ENCODE measurements at regions not wholly inside any gene's neighbourhood (a gene's known extent, or its start where the extent isn't known, plus 50 kb on each side); places are given as distances from the start of the nearest gene placed in this dataset.

DNA sequence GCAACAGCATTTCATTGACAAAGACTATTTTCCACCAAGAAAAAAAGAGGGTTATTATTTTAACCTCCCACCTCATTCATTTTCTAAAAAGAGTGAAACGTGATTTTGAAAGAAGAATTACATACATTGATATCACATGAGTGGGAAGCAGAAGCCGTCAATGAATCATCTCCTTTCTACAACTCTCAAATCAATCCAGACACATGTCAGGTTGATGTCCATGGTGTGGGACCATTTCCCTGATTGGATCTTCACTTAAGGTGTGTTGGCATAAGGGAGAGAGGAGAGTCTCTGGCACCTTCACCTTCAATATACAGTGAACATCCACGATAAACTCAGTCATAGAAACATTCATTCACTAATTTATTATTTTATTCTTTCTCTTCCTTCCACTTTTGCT lies 1095.1 kb downstream of the BCL11B start:
- DNase-seq (ENCODE audit: low spot score in 2 of 2) (no peak), ATAC-seq (ENCODE audit: low read depth) (no peak)
- H3K27ac Mint-ChIP-seq = no peak overlapping the region
- H3K27me3 Mint-ChIP-seq = no peaks in the 10 kb centered on the region
- H3K4me1 Mint-ChIP-seq = no peaks in the 10 kb centered on the region
- no peaks in the 10 kb centered on the region for H3K36me3 Mint-ChIP-seq
- H3K4me3 Mint-ChIP-seq = no peak overlapping the region
- H3K9me3 Mint-ChIP-seq = peaks cover 6% of the 10 kb centered on the region

DNA sequence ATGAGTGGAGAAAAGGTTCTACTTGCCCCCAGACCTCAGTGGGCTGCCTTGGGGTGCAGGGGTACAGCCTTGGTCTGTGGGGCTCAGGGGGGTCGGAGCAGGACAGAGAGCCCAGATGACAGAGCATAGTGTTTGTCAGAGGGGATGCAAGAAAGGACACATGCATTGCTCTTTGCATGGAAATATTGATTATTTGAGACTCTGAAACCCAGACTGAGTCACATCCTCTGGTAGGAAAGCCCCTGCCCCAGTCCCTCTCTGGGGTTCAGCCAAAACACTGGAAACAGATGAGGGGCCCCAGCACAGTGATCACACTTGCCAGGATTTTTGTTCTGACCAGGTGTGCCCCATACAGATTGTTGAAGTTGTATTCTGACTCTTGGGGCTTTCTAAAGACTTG lies 1094.4 kb downstream of the BCL11B start:
- no peak for ATAC-seq (ENCODE audit: low read depth)
- Mint-ChIP-seq H3K4me3 (no peak overlapping the region), H3K9me3 (peaks cover 6% of the 10 kb centered on the region), H3K36me3 (no peaks in the 10 kb centered on the region), H3K27ac (no peak overlapping the region), H3K4me1 (no peaks in the 10 kb centered on the region), H3K27me3 (no peaks in the 10 kb centered on the region)
- DNase-seq (ENCODE audit: low spot score in 2 of 2) = no peak

DNA sequence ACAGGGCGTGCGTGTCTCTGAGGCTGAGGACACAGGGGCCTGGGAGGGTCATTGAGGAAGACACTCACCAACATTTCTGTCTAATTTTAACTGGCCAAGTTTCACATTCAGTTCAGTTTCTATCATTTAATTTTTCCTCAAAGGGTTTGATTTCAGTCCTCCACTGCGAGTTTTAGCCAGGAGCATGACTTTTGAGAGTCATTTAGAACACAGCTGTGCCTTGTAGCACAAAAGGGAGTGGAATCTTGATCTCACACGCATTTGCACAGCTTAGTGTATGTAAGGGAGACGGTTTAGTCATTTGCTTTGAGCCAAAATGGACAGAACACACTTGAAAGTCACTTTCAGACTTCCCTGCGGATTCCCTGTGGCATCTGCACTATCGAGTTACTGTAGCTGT lies 1090.8 kb downstream of the BCL11B start:
- H3K4me1 Mint-ChIP-seq = no peaks in the 10 kb centered on the region

DNA sequence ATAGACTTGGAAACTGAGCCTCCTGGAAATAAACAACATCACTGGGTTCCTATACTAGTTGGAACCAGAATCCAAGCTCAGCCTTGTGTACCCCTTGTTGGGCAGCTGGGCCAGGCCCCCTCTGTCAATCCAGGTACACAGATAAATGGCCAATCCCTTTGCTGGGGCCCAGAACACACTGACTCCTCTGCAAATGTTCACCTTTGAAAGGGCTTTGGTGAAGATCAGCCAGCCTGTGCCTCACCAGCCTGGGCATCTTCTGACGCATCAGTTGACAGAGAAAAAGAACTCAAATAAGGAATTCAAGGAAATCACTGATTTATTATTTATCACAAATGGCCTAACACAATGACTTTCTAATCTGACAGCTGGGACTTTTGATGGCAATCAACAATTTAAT lies 1090.2 kb downstream of the BCL11B start:
- Mint-ChIP-seq H3K4me1 (no peaks in the 10 kb centered on the region), H3K27me3 (no peaks in the 10 kb centered on the region), H3K27ac (no peak overlapping the region), H3K9me3 (peaks cover 5% of the 10 kb centered on the region), H3K36me3 (no peaks in the 10 kb centered on the region), H3K4me3 (no peak overlapping the region)
- DNase-seq (ENCODE audit: low spot score in 2 of 2) = no peak
- ATAC-seq (ENCODE audit: low read depth) = no peak

More for the DNA sequence above, 1090.8 kb downstream of the BCL11B start:
- Mint-ChIP-seq H3K4me3 (no peak overlapping the region), H3K36me3 (no peaks in the 10 kb centered on the region), H3K9me3 (peaks cover 5% of the 10 kb centered on the region), H3K27ac (no peak overlapping the region), H3K27me3 (no peaks in the 10 kb centered on the region)
- no peak for ATAC-seq (ENCODE audit: low read depth)
- no peak for DNase-seq (ENCODE audit: low spot score in 2 of 2)

DNA sequence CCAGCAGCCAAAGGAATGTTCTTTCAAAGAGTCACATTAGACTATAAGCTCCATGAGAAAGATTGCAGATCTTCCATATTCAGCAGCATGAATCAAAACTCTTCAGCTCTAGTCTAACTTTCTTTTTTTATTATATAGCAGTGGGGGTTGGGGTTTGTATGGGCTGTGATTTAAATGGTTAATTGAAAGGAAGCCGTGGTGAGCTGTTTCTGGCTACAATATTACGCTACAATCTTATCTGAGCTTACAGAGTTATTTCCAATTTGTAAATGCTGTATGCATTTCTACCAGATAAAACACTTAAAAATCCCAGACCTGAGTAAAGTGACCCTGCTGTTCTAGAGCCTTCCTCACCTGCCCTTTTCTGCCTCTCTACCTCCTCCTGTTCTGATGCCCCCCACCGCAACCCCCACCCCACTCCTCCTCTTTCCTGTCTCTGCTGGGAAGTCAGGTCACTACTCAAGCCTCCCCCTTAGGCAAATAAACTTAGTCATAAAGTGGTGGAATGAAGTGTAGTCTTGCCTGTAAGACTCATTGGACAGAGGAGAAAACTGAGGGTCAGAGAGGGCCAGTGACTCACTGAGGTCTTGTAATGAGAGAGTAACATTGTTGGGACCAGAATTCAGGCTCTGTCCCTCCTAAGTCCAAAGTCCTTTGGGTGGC lies 1089.5 kb downstream of the BCL11B start:
- Mint-ChIP-seq H3K27ac (no peak overlapping the region), H3K36me3 (no peaks in the 10 kb centered on the region), H3K9me3 (peaks cover 5% of the 10 kb centered on the region), H3K4me1 (no peaks in the 10 kb centered on the region), H3K4me3 (no peak overlapping the region), H3K27me3 (no peaks in the 10 kb centered on the region)
- ATAC-seq (ENCODE audit: low read depth) = no peak
- no peak for DNase-seq (ENCODE audit: low spot score in 2 of 2)

DNA sequence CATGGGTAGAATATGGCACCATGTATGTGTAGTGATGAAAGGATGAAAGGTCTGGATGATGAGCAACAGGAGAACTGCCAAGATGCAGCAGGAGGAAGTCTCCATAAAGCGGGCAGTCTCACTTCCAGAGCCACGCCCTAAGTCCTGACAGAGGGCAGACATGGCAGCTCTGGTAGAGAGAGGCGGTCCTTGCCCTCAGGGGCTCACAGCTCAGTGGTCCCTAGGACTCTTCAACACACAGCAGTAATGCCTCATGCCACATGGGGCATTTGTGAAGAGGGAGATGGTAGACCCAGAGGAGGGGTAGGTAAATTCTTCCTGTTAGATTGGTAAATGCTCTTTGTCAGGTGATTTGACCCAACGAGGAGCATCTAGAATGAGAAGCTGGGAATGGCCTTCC lies 1088.4 kb downstream of the BCL11B start:
- DNase-seq (ENCODE audit: low spot score in 2 of 2) (no peak), ATAC-seq (ENCODE audit: low read depth) (no peak)
- peaks cover 5% of the 10 kb centered on the region for H3K9me3 Mint-ChIP-seq
- no peak overlapping the region for H3K4me3 Mint-ChIP-seq
- no peak overlapping the region for H3K27ac Mint-ChIP-seq
- H3K27me3 Mint-ChIP-seq = no peaks in the 10 kb centered on the region
- H3K4me1 Mint-ChIP-seq = no peaks in the 10 kb centered on the region
- no peaks in the 10 kb centered on the region for H3K36me3 Mint-ChIP-seq

DNA sequence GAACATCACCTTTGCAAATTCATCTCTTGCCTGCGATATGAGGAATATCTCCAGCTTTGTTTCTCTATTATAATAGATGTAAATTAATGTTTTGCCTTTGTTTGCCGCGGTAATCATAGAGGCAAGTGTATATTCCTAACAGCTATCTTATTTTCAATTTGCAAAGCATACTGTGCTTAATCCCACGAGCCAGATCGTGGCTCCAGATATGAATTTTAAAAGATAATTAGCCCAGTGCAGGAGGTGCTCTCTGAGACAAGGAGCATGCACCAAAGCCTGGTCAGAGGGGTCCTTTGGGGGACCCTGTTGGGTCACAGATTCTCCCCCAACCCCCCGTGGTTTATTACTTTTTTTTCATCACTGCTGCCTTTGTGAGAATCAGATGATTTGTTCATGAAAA lies 1087.5 kb downstream of the BCL11B start:
- DNase-seq (ENCODE audit: low spot score in 2 of 2) (no peak), ATAC-seq (ENCODE audit: low read depth) (no peak)
- Mint-ChIP-seq H3K4me1 (no peaks in the 10 kb centered on the region), H3K4me3 (no peak overlapping the region), H3K27ac (no peak overlapping the region), H3K36me3 (no peaks in the 10 kb centered on the region), H3K9me3 (peaks cover 5% of the 10 kb centered on the region), H3K27me3 (no peaks in the 10 kb centered on the region)

DNA sequence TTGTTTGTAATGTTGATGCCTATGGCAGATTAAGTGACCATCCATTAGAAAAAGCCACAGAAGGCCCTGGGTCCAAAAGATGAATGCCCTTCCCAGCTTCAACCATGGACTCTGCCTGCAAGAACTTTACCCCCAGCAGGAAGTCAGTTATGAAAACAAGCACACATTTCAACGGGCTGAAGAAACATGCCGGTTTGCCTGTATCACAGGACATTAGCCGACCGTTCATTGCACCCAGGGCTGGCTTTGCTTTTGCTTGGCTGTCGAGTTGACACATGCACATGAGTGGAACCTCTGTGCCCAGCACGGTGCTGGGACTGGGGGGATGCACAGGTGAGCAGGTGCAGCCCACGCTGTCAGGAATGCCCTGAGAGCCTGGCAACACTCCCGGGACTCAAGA lies 1087.0 kb downstream of the BCL11B start:
- Mint-ChIP-seq H3K4me3 (no peak overlapping the region), H3K27ac (no peak overlapping the region), H3K36me3 (no peaks in the 10 kb centered on the region), H3K27me3 (no peaks in the 10 kb centered on the region), H3K4me1 (no peaks in the 10 kb centered on the region), H3K9me3 (peaks cover 5% of the 10 kb centered on the region)
- no peak for ATAC-seq (ENCODE audit: low read depth)
- DNase-seq (ENCODE audit: low spot score in 2 of 2) = no peak

DNA sequence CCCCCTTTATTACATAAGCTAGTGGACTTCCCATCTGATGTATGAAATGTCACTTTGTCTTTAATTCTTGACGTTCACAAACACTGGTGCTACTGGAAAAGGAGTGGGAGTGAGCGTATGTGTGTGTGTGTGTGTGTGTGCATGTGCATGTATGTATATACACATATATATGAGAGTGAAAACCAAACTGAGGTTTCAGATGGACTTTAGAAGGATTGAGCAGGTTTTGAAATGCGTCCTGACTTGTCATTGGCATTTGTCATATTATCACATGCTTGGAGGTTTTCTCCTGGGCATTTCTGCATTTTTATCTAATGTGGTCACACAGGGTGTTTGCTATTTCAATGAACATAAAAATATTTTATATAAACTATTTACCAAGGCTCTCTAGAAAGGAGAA lies 1085.9 kb downstream of the BCL11B start:
- DNase-seq (ENCODE audit: low spot score in 2 of 2) = no peak
- Mint-ChIP-seq H3K27me3 (no peaks in the 10 kb centered on the region), H3K4me1 (no peaks in the 10 kb centered on the region), H3K27ac (no peak overlapping the region), H3K4me3 (no peak overlapping the region), H3K9me3 (peaks cover 5% of the 10 kb centered on the region), H3K36me3 (no peaks in the 10 kb centered on the region)
- no peak for ATAC-seq (ENCODE audit: low read depth)

DNA sequence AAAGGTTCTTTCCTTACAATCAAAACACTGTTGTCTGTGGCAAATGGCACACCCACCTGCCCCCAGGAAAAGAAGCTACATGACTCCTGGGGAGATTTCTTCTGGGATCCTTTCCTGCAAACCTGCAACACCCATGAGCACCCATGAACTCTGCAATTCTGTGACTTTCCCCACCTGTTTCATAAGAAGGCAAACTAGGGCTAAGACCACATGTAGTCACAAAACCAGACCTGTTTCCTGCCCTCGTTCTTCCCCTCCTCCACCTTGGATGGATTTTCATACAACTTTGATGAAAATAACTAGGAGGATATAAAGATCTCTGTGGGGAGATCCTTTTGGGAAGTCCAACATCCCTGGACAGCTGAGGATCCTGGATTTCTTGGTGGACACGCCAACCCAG lies 1084.7 kb downstream of the BCL11B start:
- Mint-ChIP-seq H3K27ac (no peak overlapping the region), H3K27me3 (no peaks in the 10 kb centered on the region), H3K4me3 (no peak overlapping the region), H3K4me1 (no peaks in the 10 kb centered on the region), H3K36me3 (no peaks in the 10 kb centered on the region), H3K9me3 (peaks cover 4% of the 10 kb centered on the region)
- no peak for DNase-seq (ENCODE audit: low spot score in 2 of 2)
- ATAC-seq (ENCODE audit: low read depth) = no peak

DNA sequence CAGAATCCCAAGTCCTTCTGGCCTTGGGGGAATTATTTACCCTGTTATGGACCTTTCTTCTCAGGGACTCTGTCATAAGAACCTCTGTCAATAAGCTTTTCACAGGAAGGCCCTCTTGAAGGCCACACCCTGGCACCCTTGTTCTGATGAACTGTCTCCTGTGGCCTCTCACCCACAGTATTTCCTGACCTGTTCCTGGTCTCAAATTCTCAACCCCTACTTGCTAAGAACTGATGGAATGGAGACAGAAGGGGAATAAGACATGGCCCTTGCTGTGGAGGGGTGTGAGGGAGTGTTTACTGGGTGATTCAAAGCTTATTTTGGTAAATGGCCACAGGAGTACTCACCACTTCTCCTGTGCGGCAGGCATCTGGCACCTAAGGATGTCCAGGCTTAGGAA lies 1082.9 kb downstream of the BCL11B start:
- H3K9me3 Mint-ChIP-seq = peaks cover 4% of the 10 kb centered on the region
- no peaks in the 10 kb centered on the region for H3K36me3 Mint-ChIP-seq
- DNase-seq (ENCODE audit: low spot score in 2 of 2) (no peak), ATAC-seq (ENCODE audit: low read depth) (no peak)
- H3K27ac Mint-ChIP-seq = no peak overlapping the region
- no peak overlapping the region for H3K4me3 Mint-ChIP-seq
- H3K27me3 Mint-ChIP-seq = no peaks in the 10 kb centered on the region
- no peaks in the 10 kb centered on the region for H3K4me1 Mint-ChIP-seq

DNA sequence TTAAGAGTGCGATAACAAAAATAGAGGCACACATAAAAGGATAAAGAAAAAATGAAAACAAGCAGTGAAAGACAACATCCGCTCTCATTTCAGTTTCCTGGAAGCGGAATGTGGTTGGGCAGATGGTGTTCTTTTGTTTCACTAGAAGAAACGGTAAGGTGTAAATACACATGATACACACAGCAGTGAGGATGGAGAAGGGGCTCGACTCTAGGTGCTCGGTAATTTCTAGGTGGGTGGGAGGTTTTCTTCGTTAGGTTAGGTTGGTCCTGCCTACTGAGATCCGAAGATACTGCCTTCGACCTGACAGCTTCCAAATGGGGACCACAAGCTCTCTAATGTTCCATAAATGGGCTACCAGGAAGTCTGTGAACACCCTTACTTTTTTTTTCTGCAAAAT lies 1082.5 kb downstream of the BCL11B start:
- peaks cover 4% of the 10 kb centered on the region for H3K9me3 Mint-ChIP-seq
- ATAC-seq (ENCODE audit: low read depth) (no peak), DNase-seq (ENCODE audit: low spot score in 2 of 2) (no peak)
- H3K4me1 Mint-ChIP-seq = no peaks in the 10 kb centered on the region
- no peak overlapping the region for H3K4me3 Mint-ChIP-seq
- H3K36me3 Mint-ChIP-seq = no peaks in the 10 kb centered on the region
- no peaks in the 10 kb centered on the region for H3K27me3 Mint-ChIP-seq
- H3K27ac Mint-ChIP-seq = no peak overlapping the region

DNA sequence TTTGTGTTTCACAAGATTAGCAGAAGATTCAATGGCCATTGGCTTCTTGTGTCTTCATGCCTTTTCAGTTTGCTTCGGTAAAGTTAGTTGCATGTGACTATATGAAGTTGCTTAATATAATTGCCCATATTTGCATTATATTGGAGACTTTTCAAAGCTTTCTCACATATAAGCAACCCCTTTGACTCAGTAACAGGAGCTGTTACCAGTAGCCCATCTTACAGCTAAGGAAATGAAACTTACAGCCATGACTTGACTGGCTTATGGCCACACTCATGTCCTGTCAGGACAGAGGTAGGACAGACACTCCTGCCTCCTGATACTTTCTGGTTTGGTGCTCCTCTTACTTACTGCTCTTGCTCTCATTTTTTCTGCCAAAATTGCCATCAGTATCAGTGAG lies 1082.1 kb downstream of the BCL11B start:
- Mint-ChIP-seq H3K9me3 (peaks cover 4% of the 10 kb centered on the region), H3K27me3 (no peaks in the 10 kb centered on the region), H3K27ac (no peak overlapping the region), H3K36me3 (no peaks in the 10 kb centered on the region), H3K4me3 (no peak overlapping the region), H3K4me1 (no peaks in the 10 kb centered on the region)
- DNase-seq (ENCODE audit: low spot score in 2 of 2) (no peak), ATAC-seq (ENCODE audit: low read depth) (no peak)

DNA sequence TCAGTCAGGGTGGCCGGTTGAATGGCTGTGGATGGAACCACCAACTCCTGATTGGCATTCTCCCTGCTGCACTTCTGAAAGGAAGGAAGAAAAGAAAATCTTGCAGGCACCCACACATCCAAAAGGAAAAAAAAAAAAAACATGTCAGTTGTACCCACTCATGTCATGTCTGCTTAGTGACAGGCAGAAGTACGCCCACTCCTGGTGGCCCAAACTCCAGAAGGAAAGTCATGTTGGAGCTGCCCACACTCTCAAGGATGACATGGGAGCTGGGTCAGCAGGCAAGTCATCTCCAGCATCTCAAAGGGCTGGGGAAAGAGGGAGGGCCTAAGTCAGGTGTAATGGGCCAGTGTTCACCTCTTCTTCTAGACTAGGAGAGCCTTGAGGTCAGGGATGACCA lies 1079.1 kb downstream of the BCL11B start:
- H3K36me3 Mint-ChIP-seq = no peaks in the 10 kb centered on the region
- H3K4me3 Mint-ChIP-seq = no peak overlapping the region
- DNase-seq (ENCODE audit: low spot score in 2 of 2) (no peak), ATAC-seq (ENCODE audit: low read depth) (no peak)
- no peaks in the 10 kb centered on the region for H3K27me3 Mint-ChIP-seq
- H3K4me1 Mint-ChIP-seq = no peaks in the 10 kb centered on the region
- peaks cover 3% of the 10 kb centered on the region for H3K9me3 Mint-ChIP-seq
- no peak overlapping the region for H3K27ac Mint-ChIP-seq

DNA sequence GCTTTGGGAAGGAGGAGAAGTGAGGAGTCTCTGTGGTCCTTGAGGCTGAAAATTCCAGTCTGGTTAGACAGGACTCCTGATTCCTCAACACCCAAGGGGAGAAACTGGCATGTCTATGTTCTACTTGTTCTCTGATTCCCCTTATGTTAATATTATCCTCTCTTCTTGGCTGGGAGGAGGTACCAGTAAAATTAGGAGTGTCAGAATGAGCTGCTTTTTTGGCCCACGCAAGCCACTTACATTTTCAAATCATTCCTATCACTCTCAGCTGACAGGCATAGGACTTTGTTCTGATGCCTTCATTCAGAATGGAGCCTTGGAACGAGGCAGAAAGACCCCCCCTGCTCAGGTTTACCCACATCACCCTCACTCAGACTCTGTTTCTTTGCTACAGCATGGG lies 1077.2 kb downstream of the BCL11B start:
- DNase-seq (ENCODE audit: low spot score in 2 of 2) (no peak), ATAC-seq (ENCODE audit: low read depth) (no peak)
- H3K9me3 Mint-ChIP-seq = peaks cover 3% of the 10 kb centered on the region
- no peaks in the 10 kb centered on the region for H3K27me3 Mint-ChIP-seq
- H3K4me1 Mint-ChIP-seq = no peaks in the 10 kb centered on the region
- H3K4me3 Mint-ChIP-seq = no peak overlapping the region
- H3K27ac Mint-ChIP-seq = no peak overlapping the region
- no peaks in the 10 kb centered on the region for H3K36me3 Mint-ChIP-seq
